ENCODE measurements at regions not wholly inside any gene's neighbourhood (a gene's known extent, or its start where the extent isn't known, plus 50 kb on each side); places are given as distances from the start of the nearest gene placed in this dataset.
"Not testable (repeated sequence)": the region's sequence is repeated elsewhere in the genome, so short reads cannot be mapped to it uniquely, and the experiment has no call there.

DNA sequence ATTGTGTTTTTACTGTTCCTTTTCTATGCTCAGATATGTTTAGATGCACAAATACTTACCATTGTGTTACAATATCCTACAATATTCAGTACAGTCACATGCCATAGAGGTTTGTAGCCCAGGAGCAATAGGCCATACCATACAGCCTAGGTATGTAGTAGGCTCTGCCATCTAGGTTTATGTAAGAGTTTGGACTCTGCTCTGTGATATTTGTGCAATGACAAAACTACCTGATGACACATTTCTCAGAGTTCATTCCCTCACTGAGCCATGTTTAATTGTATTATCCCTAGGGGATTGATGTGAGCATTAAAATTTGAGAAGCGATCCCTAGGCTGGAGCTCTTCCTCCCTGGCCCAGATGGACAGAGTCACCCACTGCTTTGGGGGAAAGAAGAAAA lies 270.0 kb upstream of the PROK2 start:
- DNase-seq: no peak

- DNase-seq: no peak
These were observed 268.0 kb upstream of the PROK2 start for GRCh38 chr3:72052841-72053409.

DNA sequence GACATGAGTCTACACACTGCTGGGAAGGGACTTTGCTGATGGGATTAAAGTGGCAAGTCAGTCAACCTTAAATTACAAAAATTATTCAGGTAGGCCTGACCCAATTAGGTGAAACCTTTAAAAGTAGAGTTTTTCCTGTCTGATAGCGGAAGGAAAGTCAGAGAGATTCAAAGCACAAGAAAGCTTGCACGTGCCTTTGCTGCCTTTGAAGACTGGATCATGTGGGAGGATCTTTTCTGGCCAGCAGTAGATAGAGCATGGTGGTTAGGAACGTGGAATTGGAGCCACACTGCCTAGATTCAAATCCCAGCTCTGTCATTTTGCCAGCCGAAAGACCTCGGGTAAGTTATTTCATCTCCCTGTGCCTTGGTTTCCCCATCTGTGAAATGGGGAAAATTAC lies 265.8 kb upstream of the PROK2 start:
- no peak for DNase-seq

GRCh38 chr3:72050048-72050632 lies 265.2 kb upstream of the PROK2 start:
- DNase-seq: no peak

GRCh38 chr3:72049300-72049699 lies 264.4 kb upstream of the PROK2 start:
- no peak for DNase-seq

DNA sequence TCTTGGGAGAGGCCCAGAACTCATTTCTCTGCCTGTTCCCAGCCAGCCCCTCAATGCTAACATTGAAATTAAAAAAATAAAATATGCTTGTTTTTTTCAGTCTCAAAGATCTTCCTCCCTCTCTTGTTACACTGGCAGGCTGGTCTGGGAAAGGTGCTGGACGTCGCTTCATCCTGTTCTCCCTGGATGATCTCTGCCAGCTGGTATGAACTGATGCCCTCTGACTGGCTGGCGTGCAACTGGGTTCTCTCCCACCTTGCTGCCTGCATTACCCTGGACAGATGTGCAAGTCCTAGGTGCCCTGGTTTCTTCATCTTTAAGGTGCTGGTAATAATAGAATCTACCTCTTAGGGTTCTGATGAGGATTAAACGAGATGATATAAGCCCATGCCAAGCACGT lies 263.9 kb upstream of the PROK2 start:
- no peak for DNase-seq

- DNase-seq: no peak
These were observed 262.4 kb upstream of the PROK2 start for GRCh38 chr3:72047221-72047871.

DNA sequence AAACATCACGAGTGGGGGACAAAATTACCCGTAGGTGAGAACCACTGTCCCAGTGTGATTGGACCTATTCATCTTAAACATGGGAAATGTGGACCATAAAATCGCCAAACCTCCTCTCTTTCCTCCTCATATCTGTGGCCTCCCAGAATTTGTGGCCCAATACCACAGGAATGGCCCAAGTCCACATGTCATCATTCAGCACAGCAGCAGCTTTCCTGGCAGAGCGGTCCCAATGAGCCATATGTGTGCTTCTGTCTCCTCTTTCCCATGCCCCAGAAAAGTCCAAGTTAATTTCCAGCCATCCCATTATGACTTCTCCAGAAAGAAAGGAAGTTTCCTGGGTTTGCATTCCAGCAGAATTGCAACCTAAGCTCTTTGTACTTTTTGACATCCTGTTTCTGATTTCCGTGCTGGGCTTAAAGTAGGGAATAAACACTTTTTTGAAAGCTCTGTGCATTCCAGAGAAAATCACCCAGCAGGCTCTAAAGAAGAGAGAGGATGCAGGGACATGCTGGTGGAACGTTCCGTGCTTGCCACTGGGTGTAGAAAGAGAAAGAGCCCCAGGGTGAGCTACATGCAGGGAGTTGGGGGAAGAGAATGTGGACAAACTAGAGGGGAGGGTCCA lies 259.4 kb upstream of the PROK2 start:
- DNase-seq: no peak

DNA sequence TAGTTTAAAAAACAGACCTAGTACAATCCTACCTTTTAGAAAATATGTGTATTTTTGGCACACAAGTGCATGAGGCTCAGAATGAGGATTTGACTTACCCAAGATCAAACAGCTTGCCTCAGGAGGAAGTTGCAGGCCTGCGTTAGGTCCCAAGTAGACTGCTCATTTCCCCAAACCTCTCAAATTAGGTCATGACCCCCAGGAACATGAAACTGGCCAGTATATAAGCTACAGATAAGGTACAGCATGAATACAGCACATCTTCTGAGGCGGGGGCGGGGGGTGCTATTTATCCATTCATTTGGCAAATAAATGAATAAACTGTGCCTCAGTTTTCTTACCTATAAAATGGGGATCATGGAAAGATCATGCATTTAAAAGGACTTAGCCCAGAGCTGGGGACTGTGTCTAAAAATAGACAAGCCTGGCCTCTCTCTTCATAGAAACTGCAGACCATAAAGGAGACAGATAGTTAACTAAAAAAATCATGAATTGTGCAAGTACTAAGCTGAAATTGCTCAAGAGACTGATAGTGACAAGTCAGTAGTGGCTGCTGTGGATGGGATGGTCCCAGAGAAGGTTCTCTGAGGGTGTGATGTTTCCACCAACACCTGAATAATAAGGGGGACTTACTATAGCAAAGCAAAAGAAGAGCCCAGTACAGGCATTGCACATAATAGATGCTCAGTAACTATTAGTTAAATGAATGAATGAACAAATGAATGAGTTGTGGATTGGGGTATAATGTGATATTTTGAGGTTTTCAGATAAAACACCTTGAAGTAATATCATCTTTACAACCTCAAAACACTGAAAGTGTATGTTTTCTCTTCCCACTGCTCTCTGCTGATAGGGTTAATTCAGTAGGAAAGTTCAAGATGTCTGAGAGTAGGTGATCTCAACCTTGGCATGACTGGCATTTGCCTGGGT lies 258.5 kb upstream of the PROK2 start:
- DNase-seq: no peak

DNA sequence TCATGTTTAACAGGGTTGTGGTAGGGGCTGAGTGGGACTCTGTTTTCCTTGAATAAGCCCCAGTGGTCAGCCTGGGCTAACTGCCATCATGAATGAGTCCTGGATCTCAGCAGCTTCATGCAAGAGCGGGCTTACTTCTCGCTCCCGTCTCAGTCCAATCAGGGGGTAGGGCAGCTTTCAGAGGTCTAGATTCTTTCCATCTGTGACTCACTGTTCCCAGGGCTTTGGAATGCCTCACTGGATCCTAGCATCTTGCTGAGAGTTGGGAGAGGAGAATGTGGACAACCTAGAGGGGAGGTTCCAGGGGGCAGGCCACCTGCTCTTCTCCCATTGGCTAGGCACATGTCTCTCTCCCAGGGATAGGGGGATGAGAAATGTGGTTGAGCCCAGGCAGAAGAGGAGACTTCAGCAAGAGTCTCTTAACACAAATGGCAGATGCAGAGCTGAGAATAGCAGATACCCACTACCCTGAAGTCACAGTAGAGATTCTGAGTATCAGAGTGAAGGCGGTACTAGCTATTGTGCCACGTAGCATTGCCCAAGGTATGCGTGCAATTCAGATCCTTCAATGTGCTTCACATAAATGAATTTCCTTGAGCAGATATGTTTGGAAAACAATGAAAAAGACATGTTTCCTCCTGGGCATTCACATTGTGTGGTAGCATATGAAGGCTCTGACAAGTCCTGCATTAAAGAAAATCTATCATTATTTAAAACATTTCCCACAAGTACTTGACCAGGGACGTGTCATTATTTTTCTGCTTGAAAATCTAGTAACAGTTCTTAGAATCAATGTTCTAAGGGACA lies 257.7 kb upstream of the PROK2 start:
- no peak for DNase-seq

- DNase-seq: no peak
These were observed 256.6 kb upstream of the PROK2 start for GRCh38 chr3:72041511-72041910.

- no peak for DNase-seq
These were observed 256.1 kb upstream of the PROK2 start for GRCh38 chr3:72041076-72041475.

DNA sequence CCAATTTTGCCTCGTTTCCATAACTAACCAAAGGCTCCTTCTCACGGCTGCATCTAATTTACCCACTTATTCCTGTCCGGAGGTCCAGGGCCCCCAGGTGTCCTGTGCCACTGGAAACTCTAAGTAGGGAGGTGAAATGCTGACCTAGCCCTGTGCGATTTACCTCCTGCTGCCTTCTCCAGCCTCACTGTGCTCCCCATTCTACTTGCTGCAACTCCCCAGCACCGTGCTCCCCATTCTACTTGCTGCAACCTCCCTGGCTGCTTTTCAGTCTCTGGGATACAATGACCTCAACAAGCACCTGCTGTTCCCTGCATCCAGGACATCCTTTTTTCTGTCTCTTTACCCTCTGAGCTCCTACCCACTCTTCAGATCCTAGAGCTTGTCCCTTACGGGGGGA lies 254.7 kb upstream of the PROK2 start:
- no peak for DNase-seq

DNA sequence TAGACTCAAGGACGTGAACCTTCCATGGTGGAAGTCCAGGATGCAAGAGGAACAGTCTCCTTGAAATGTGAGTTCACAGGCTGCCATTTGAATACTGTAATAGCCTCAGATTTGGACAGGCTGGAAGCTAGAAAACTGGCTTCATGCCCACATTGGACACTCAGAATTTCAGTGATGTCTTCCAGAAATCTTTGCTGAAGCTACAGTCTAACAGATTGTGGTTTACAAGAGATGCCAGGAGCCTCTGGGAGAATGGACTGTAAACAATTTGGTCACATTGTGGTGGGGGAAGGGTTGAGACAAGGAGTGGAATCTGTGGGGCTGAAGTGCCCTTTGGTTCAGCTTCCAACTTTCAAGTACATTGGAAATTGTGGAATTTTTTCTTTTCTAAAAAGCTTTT lies 252.0 kb upstream of the PROK2 start:
- no peak for DNase-seq

- DNase-seq: no peak
These were observed 250.7 kb upstream of the PROK2 start for GRCh38 chr3:72035606-72036005.

DNA sequence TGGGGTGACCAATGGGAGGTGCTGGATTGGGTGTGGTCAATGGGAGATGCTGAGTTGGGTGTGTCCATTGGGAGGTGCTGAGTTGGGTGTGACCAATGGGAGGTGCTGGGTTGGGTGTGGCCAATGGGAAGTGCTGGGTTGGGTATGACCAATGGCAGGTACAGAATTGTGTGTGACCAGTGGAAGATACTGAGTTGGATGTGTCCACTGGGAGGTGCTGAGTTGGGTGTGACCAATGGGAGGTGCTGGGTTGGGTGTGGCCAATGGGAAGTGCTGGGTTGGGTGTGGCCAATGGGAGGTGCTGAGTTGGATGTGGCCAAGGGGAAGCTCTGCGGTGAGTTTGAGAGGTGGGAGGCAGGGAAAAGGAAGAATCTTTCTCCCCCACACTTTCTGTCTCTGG lies 250.0 kb upstream of the PROK2 start:
- DNase-seq: no peak

DNA sequence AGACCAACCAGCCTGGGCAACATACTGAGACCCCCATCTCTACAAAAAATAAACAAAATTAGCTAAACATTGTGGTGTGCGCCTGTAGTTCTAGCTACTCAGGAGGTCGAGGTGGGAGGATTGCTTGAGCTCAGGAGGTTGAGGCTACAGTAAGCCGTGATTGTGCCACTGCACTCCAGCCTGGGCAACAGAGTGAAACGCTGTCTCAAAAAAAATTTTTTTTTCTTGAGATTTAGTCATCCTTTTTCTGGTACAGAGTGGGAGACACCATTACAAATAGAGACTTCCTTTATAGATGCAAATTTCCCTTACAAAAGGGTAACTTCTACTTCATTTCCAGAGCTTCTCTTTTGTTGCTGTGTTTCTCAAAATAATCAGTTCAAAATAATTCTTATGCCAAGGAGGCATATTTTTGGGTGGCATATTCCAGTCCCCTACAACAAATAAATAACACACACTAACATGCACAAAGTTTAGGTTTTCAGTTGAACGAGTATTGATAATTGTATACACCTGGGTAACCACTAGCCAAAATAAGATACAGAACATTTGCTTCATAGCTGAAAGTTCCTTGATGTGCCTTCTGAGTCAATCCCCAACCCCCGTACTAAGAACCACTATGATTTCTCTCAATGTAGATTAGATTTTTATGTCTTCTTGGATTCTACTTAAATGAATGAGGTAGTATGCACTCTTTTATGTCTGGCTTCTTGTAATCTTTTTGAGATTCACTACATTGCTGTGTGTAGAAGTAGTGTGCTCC lies 248.9 kb upstream of the PROK2 start:
- no peak for DNase-seq

- DNase-seq: no peak
These were observed 247.6 kb upstream of the PROK2 start for GRCh38 chr3:72032441-72033135.

DNA sequence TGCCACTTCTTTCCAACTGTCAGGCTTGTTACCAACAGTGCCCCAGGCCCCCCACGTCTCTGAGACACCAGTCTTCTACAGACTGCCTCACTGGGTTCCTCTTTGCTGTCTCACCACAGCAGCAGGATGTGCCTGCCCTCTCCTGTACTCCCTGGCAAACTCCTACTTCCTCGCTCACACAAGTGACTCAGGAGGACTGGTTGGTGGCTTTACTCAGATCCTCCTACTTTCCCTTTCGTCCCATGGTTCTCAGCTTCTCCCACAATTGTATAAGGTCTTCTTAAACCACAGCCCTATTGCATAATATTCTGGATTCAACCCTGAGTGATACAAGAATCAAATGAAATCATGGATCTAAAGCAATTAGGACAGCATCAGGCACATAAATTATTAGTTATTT lies 246.6 kb upstream of the PROK2 start:
- no peak for DNase-seq

DNA sequence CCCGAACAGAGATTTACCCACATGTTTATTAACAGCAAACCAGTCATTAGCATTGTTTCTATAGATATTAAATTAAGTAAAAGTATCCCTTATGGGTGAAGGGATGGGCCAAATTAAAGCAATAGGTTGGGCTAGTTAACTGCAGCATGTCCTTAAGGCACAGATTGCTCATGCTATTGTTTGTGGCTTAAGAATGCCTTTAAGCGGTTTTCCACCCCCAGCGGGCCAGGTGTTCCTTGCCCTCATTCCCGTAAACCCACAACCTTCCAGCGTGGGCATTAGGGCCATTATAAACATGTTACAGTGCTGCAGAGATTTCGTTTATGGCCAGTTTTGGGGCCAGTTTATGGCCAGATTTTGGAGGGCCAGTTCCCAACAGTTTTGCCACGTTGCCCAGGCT lies 245.3 kb upstream of the PROK2 start:
- DNase-seq: not testable (repeated sequence)

- not testable (repeated sequence) for DNase-seq
These were observed 243.8 kb upstream of the PROK2 start for GRCh38 chr3:72028726-72029125.

Measured in activated naive CD4-positive, alpha-beta T cell treated with Interleukin-2 at 50 U/mL for 16 hours (primary cell).